ENCODE measurements at regions not wholly inside any gene's neighbourhood (a gene's known extent, or its start where the extent isn't known, plus 50 kb on each side); places are given as distances from the start of the nearest gene placed in this dataset.
"Not testable (repeated sequence)": the region's sequence is repeated elsewhere in the genome, so short reads cannot be mapped to it uniquely, and the experiment has no call there.

DNA sequence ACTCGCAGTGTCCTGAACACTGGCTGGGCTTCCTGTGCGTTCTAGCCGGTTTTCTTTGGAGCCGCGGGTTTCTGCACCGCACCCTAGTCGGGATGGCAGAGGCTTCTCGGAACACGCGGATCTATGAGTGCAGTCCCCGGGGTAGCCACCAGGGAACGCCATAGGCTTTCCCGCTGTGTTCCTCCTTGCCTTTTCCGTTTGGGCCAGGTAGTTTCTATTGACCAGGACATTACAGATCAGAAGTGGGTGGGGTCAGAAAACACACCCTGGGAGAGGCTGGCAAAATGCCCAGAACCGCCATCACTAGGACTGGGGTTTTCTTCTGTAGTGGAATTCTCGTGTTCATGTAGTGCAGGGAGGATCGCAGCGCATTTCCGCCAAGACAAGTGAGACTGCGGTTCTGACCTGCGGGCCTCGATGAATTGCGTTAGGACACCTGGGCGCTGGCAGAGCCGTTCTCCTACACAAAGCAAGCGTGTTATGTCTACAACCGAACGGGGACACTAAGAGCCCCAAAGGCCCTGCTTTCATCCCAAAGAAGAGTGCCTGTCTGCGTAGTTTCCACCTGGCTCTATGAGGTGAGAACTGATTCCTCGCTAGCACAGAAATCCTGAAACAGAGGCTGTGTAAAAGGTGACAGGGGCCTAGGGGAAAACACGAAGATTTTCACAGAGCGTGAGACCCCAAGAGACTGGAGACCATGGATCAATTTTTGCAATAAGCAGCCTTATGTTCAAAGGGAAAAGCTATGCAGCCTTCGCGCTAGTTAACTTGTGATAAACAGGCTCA lies 121.5 kb downstream of the PPIAL4G start:
- H3K9me1 ChIP-seq (ENCODE audit: insufficient read depth, low read length); H2BK20ac ChIP-seq (ENCODE audit: low read depth, low read length); H2BK15ac ChIP-seq (ENCODE audit: low read depth, low read length); ATAC-seq (ENCODE audit: low read depth); H3K4me1 ChIP-seq (ENCODE audit: control insufficient read depth, insufficient read depth, low read length); H4K5ac ChIP-seq (ENCODE audit: low read depth, low read length); DNase-seq; H3K56ac ChIP-seq (ENCODE audit: extremely low read depth, insufficient read depth, low read length); dilution Hi-C loops (cut with HindIII; ENCODE audit: low sequenced_read_pairs, unreplicated experiment); H3K79me1 ChIP-seq (ENCODE audit: low read depth in 1 of 2, low read length in 2 of 2); POLR2A ChIA-PET (ENCODE audit: unreplicated experiment); H3K4ac ChIP-seq (ENCODE audit: low read depth, low read length); intact Hi-C loops (cut with micrococcal nuclease); H3K9ac ChIP-seq (ENCODE audit: low read depth, low read length); H3K9me3 ChIP-seq (ENCODE audit: control insufficient read depth, insufficient read depth, low read length); H3K4me3 ChIP-seq (ENCODE audit: insufficient read depth, low read depth, low read length); H3K27me3 ChIP-seq (ENCODE audit: control insufficient read depth, insufficient read depth, low read length); H3K18ac ChIP-seq (ENCODE audit: low read depth, low read length); CTCF ChIA-PET; H3K27ac ChIP-seq (ENCODE audit: insufficient read depth, low read length); H4K8ac ChIP-seq (ENCODE audit: low read depth in 2 of 2, low read length in 2 of 2); in situ Hi-C loops (cut with MboI; ENCODE audit: low sequenced_read_pairs); H4K91ac ChIP-seq (ENCODE audit: insufficient read depth, low read depth, low read length); H4K20me1 ChIP-seq (ENCODE audit: insufficient read depth, low read length); H2BK5ac ChIP-seq (ENCODE audit: low read depth, low read length, poor library complexity, severe bottlenecking); H2BK120ac ChIP-seq (ENCODE audit: low read depth, low read length); H2AK5ac ChIP-seq (ENCODE audit: low read depth, low read length); BruUV-seq (replicated peaks); H3K36me3 ChIP-seq (ENCODE audit: control insufficient read depth, insufficient read depth, low read length): not testable (repeated sequence)
- 0 out of 2 replicates have a peak overlapping the region, but pooled peaks have one; percentile 1 for H3K14ac ChIP-seq (replicated peaks; ENCODE audit: low read depth, low read length)
- H3K23ac ChIP-seq (ENCODE audit: low read depth, low read length), result peak overlapping the region; percentile 2; the same call in 1 of the 2 replicates
- peak overlapping the region; percentile 63 for H2AFZ ChIP-seq (replicated peaks; ENCODE audit: low read length, poor library complexity)
- H2AK9ac ChIP-seq (replicated peaks; ENCODE audit: low read depth, low read length, poor library complexity), result peak overlapping the region; percentile 37
- peak overlapping the region; percentile 21; the same call in 1 of the 2 replicates for H3K4me2 ChIP-seq (ENCODE audit: low read depth, low read length)
- TF ChIP-seq, protein P1, sequence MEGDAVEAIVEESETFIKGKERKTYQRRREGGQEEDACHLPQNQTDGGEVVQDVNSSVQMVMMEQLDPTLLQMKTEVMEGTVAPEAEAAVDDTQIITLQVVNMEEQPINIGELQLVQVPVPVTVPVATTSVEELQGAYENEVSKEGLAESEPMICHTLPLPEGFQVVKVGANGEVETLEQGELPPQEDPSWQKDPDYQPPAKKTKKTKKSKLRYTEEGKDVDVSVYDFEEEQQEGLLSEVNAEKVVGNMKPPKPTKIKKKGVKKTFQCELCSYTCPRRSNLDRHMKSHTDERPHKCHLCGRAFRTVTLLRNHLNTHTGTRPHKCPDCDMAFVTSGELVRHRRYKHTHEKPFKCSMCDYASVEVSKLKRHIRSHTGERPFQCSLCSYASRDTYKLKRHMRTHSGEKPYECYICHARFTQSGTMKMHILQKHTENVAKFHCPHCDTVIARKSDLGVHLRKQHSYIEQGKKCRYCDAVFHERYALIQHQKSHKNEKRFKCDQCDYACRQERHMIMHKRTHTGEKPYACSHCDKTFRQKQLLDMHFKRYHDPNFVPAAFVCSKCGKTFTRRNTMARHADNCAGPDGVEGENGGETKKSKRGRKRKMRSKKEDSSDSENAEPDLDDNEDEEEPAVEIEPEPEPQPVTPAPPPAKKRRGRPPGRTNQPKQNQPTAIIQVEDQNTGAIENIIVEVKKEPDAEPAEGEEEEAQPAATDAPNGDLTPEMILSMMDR (conservative IDR thresholded peaks at IDR 0.05; ENCODE audit: low read depth, low read length), result 0 out of 2 replicates have a peak, but pooled peaks have one; percentile 15
- WGBS, 2 experiments (ENCODE audit: extremely low coverage in 2 of 2, insufficient read length in 1 of 2), result 28% methylated on average over 28 of the region's 34 CpGs; no CpG with 5 or more reads in 1 of the 2 experiments

All from IMR-90 (cell line).